ENCODE measurements at regions not wholly inside any gene's neighbourhood (a gene's known extent, or its start where the extent isn't known, plus 50 kb on each side); places are given as distances from the start of the nearest gene placed in this dataset.

DNA sequence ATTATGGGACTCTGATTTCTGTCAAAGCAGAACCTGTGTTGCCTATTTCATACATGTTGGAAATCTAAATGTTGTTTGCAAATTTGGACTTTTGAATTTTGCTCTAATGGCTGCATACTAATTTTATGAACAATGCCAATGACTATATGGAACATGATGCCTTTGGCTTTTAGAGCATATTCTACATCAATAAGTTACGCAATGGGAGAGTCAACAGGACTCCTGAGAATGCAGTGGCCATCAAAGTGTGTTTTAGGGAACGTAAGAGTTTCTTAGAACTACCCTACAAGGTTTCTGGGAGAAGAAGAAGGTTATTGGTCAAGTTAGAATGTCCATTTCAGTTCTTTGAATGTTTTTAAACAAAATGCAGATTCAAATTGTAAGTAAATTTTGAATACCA lies 76.1 kb downstream of the SLIT2 start:
- DNase-seq (ENCODE audit: low read depth) = no peak
- no peak overlapping the region for H3K4me3 ChIP-seq (ENCODE audit: low read depth, low read length)
- TF ChIP-seq, protein P1, sequence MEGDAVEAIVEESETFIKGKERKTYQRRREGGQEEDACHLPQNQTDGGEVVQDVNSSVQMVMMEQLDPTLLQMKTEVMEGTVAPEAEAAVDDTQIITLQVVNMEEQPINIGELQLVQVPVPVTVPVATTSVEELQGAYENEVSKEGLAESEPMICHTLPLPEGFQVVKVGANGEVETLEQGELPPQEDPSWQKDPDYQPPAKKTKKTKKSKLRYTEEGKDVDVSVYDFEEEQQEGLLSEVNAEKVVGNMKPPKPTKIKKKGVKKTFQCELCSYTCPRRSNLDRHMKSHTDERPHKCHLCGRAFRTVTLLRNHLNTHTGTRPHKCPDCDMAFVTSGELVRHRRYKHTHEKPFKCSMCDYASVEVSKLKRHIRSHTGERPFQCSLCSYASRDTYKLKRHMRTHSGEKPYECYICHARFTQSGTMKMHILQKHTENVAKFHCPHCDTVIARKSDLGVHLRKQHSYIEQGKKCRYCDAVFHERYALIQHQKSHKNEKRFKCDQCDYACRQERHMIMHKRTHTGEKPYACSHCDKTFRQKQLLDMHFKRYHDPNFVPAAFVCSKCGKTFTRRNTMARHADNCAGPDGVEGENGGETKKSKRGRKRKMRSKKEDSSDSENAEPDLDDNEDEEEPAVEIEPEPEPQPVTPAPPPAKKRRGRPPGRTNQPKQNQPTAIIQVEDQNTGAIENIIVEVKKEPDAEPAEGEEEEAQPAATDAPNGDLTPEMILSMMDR (IDR thresholded peaks at IDR 0.05; ENCODE audit: low read depth, low read length) = no peak
- TF ChIP-seq POLR2A (IDR thresholded peaks at IDR 0.05; ENCODE audit: extremely low read depth, insufficient read length) (no peak), MYC (IDR thresholded peaks at IDR 0.05; ENCODE audit: low read depth, low read length) (no peak), MAX (IDR thresholded peaks at IDR 0.05; ENCODE audit: low read depth, low read length) (no peak)

GRCh38 chr4:20331642-20332041 lies 79.9 kb downstream of the SLIT2 start:
- DNase-seq (ENCODE audit: low read depth) = no peak
- TF ChIP-seq MYC (IDR thresholded peaks at IDR 0.05; ENCODE audit: low read depth, low read length) (no peak), MAX (IDR thresholded peaks at IDR 0.05; ENCODE audit: low read depth, low read length) (no peak), POLR2A (IDR thresholded peaks at IDR 0.05; ENCODE audit: extremely low read depth, insufficient read length) (no peak)
- TF ChIP-seq, protein P1 (IDR thresholded peaks at IDR 0.05; ENCODE audit: low read depth, low read length) = no peak
- H3K4me3 ChIP-seq (ENCODE audit: low read depth, low read length) = no peak overlapping the region

DNA sequence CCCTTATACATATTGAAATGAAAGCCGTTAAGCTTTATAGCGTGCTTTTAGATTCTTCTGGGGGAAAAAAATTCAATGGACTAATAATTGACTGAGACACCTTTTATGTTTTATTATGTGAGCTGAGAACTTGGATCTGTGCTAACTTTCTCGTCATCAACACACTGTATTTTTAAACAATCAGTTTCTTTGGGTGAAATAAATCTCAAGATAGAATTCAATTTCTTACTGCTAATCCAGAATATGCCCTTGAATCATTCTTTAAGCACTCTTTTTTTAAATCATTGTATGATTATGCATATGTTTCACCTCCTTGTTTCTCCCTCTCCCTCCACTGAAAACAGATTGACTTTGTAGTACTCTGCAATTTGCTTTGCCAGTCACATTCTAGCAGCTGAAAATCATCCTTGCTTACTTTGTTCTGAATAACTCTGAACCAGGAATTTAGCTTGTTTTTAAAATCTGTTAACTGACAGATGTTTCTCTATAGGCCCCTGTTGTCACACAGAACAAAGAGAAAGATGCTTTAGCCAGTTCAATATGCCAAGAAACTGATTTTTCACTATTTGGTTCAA lies 81.5 kb downstream of the SLIT2 start:
- no peak for DNase-seq (ENCODE audit: low read depth)
- TF ChIP-seq MAX (IDR thresholded peaks at IDR 0.05; ENCODE audit: low read depth, low read length) = no peak
- TF ChIP-seq, protein P1 (IDR thresholded peaks at IDR 0.05; ENCODE audit: low read depth, low read length) = no peak
- H3K4me3 ChIP-seq (ENCODE audit: low read depth, low read length) = no peak overlapping the region

DNA sequence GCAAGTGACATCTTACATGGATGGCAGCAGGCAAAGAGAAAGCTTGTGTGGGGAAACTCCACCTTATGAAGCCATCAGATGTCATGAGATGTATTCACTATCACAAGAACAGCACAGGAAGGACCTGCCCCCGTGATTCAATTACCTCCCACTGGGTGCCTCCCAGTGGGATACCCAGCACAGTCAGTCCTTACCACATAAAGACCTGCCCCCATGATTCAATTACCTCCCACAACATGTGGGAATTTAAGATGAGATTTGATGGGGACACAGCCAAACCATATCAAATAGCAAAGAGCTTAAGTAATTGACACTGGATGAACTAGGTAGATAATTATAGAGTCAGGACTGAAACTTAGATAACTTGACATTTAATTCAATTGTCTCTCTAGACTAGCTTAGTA lies 85.6 kb downstream of the SLIT2 start:
- DNase-seq (ENCODE audit: low read depth) = peak; percentile 6
- TF ChIP-seq MAX (IDR thresholded peaks at IDR 0.05; ENCODE audit: low read depth, low read length) = no peak
- TF ChIP-seq, protein P1 (IDR thresholded peaks at IDR 0.05; ENCODE audit: low read depth, low read length) = no peak
- TF ChIP-seq POLR2A (IDR thresholded peaks at IDR 0.05; ENCODE audit: extremely low read depth, insufficient read length) = no peak
- H3K4me3 ChIP-seq (ENCODE audit: low read depth, low read length) = no peak overlapping the region

- TF ChIP-seq MYC (IDR thresholded peaks at IDR 0.05; ENCODE audit: low read depth, low read length) (no peak), MAX (IDR thresholded peaks at IDR 0.05; ENCODE audit: low read depth, low read length) (no peak)
- TF ChIP-seq, protein P1 (IDR thresholded peaks at IDR 0.05; ENCODE audit: low read depth, low read length) = no peak
- no peak for DNase-seq (ENCODE audit: low read depth)
- no peak overlapping the region for H3K4me3 ChIP-seq (ENCODE audit: low read depth, low read length)
Observed at GRCh38 chr4:20338841-20339240, 87.1 kb downstream of the SLIT2 start.
